Cardiac fibroblast (primary cell): ENCODE measurements at regions not wholly inside any gene's neighbourhood (a gene's known extent, or its start where the extent isn't known, plus 50 kb on each side); places are given as distances from the start of the nearest gene placed in this dataset.

Experiments used
- DNase-seq, 2 donors: peaks; one replicate each; pipeline versions ENCODE4 v3.0.0 to v3.0.0-alpha.2; 2010; ENCODE audit warnings: low read depth in 2 of 2
- H3K4me3 ChIP-seq, 2 donors: replicated peaks in 1 of 2; 1 replicate in 1 of 2; 2 replicates in 1 of 2; pipeline ENCODE4 v1.5.1; 2011; ENCODE audit warnings: low read depth in 2 of 2, low read length in 2 of 2, mild to moderate bottlenecking in 2 of 2, moderate library complexity in 1 of 2
- TF ChIP-seq, protein P1 (sequence below): IDR thresholded peaks from one replicate; pipeline ENCODE4 v1.5.1; 2011; ENCODE audit warnings: low read depth, mild to moderate bottlenecking, low read length, inconsistent platforms

DNA sequence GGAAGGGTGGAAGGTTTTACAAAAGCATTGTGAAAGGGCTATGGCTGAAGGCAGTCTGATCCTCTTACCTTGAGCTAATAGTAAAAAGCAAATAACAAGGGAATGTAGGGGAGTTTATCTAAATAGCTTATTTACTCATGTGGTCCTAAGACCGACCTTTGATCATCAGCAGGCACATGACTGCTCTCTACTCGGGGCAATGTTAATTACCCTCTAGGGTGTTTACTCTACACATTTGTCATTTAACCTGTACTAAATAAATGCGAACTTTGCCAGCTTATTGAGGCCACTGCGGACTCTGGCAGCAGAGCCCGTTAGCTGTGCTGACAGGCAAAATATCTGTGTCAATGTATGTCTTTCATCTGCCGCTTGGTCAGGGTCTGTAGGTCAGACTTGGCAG is 768.3 kb upstream of the ATXN7L3B start:
- TF ChIP-seq, protein P1, sequence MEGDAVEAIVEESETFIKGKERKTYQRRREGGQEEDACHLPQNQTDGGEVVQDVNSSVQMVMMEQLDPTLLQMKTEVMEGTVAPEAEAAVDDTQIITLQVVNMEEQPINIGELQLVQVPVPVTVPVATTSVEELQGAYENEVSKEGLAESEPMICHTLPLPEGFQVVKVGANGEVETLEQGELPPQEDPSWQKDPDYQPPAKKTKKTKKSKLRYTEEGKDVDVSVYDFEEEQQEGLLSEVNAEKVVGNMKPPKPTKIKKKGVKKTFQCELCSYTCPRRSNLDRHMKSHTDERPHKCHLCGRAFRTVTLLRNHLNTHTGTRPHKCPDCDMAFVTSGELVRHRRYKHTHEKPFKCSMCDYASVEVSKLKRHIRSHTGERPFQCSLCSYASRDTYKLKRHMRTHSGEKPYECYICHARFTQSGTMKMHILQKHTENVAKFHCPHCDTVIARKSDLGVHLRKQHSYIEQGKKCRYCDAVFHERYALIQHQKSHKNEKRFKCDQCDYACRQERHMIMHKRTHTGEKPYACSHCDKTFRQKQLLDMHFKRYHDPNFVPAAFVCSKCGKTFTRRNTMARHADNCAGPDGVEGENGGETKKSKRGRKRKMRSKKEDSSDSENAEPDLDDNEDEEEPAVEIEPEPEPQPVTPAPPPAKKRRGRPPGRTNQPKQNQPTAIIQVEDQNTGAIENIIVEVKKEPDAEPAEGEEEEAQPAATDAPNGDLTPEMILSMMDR, result no peak
- no peak overlapping the region for H3K4me3 ChIP-seq
- DNase-seq, result no peak

DNA sequence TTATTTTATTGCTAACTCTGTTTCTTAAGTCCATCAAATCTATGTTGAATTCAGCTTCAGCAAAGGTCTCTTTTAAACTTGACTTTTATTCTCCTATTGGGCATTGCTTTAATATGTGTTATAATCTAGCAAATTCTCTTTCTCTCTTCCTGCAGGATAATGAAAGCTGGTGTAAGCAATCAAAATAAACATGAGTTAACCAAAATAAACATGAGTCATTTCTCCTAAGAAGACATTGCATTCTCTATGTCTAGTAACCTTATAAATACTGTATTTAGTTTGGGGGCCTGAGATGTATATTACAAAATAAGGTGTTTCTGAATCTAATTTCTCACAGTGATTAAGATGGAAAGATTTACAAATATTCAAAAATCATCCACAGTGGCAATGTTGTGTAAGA is 739.1 kb upstream of the ATXN7L3B start:
- TF ChIP-seq, protein P1, result no peak
- DNase-seq, result no peak
- no peak overlapping the region for H3K4me3 ChIP-seq

DNA sequence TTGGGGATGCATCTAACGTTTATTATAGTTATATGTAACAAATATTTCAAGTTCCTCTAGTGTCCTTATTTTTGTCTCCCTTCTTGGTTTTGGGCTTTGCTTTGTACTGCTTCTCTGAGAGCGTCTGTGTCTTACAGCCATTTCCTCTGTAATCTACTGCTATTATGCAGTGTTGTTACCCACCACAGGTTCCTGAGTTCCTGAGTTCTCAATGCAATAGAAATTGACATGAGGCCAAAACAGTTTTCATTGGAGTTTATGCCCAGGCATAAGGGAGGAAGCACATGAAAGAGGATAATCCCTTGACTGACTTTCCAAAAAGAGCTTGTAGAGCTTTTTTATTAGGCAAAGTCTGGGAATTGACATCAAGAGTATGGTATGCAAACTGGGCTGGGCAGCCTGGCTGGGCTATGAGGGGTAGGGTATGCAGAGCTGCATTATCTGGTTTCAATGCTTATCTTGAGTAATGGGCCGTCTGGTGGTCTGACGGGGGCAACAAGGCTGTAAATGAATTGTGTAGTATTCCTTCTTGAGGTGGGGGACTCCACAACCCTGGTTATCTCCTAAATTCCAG is 722.5 kb upstream of the ATXN7L3B start:
- no peak for DNase-seq
- TF ChIP-seq, protein P1, result no peak
- no peak overlapping the region for H3K4me3 ChIP-seq

DNA sequence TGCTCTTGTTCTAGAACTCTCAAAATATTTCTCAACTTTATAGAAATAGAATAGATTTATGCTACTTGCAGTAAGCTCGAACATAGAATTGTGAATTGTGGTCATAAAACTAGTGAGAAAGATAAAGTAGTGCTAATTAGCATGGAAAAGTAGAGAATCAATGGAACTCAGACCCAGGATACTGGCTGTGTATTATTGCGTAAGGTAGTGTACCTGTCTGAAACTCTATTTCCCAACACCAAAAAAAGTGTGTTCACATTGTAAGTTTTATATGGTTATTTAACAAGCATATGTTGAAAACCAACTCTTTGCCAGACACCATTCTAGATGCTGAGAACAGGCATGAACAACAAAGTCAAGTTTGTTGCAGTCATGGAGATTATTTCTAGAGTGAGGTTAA is 720.5 kb upstream of the ATXN7L3B start:
- TF ChIP-seq, protein P1, result no peak
- no peak overlapping the region for H3K4me3 ChIP-seq
- no peak for DNase-seq

DNA sequence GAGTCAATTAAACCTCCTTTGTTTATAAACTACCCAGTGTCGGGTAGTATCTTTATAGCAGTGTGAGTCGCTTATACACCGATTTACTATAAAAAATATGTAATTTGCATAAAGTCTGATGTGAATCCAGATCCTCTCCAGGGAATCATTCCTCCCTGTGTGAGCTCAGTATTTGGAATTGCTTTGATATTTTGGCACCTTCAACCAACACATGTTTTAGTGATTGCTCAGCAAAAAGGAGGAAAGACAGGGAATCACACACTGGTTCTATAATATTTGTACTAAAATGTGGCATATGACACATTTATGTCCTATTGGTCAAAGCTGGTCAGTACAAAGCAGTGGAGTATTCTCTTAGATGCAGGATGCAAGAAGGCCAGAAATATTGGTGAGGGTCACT is 703.9 kb upstream of the ATXN7L3B start:
- no peak overlapping the region for H3K4me3 ChIP-seq
- TF ChIP-seq, protein P1, result no peak
- DNase-seq, result no peak

DNA sequence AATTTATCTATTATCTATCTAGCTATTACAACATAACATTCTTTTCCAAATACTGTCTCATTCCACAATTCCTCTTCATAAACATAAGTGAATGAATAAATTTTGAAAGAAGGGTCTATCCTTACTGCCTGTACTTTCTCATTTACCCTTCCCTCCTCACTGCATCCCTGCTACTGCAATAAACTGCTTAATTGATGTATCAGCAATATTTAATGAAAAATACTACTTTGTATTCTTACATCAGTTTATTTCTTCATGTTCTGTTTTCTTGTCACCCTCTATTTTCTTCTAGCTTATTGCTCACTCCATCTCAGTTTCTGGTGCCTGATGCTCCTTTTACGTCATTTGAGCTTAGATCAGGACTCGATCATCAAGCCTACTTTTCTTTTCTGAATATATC is 695.7 kb upstream of the ATXN7L3B start:
- TF ChIP-seq, protein P1, result no peak
- H3K4me3 ChIP-seq, result no peak overlapping the region
- DNase-seq, result no peak

DNA sequence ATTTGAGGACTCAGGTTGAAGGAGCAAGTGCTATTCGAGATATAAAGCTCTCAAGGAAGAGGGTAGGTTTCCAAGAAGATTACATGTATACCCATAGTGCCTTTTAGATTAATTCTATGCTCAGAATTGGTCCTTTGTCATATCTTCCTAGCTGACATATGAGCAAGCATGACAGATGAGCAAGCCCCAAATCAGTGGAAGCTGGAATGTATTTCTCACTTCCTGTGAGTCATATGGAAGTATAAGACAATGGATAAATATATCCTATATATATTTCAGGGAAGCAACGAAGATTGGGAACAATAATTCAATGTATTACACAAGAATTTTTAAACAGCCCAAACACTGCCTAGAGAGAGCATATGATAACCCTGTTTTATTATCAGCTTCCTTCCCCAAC is 674.1 kb upstream of the ATXN7L3B start:
- TF ChIP-seq, protein P1, result no peak
- no peak overlapping the region for H3K4me3 ChIP-seq
- peak; percentile 0 to 36 for DNase-seq
